ENCODE measurements at regions not wholly inside any gene's neighbourhood (a gene's known extent, or its start where the extent isn't known, plus 50 kb on each side); places are given as distances from the start of the nearest gene placed in this dataset.

GRCh38 chr15:36501063-36501678 lies 78.3 kb upstream of the CDIN1 start:
- ChIA-PET CTCF (interaction anchor here (0.5 to 0.8 kb wide), 2 partner anchors 85 to 223 kb away, joined by 3 to 7 read pairs; no protein-coding TSS in a partner anchor), POLR2A (ENCODE audit: unreplicated experiment) (interaction anchor here (0.5 to 0.7 kb wide), 2 partner anchors 383 to 474 kb away, joined by 4 to 10 read pairs; no protein-coding TSS in a partner anchor)
- TF ChIP-seq EZH2 (IDR thresholded peaks at IDR 0.05; ENCODE audit: low read depth), result no peak
- TF ChIP-seq, protein P1, sequence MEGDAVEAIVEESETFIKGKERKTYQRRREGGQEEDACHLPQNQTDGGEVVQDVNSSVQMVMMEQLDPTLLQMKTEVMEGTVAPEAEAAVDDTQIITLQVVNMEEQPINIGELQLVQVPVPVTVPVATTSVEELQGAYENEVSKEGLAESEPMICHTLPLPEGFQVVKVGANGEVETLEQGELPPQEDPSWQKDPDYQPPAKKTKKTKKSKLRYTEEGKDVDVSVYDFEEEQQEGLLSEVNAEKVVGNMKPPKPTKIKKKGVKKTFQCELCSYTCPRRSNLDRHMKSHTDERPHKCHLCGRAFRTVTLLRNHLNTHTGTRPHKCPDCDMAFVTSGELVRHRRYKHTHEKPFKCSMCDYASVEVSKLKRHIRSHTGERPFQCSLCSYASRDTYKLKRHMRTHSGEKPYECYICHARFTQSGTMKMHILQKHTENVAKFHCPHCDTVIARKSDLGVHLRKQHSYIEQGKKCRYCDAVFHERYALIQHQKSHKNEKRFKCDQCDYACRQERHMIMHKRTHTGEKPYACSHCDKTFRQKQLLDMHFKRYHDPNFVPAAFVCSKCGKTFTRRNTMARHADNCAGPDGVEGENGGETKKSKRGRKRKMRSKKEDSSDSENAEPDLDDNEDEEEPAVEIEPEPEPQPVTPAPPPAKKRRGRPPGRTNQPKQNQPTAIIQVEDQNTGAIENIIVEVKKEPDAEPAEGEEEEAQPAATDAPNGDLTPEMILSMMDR (conservative IDR thresholded peaks at IDR 0.05), result peak; percentile 59
- H3K9me2 ChIP-seq (ENCODE audit: insufficient read depth), result no peaks in the 10 kb centered on the region
- H3K27me3 ChIP-seq (ENCODE audit: insufficient read depth, low read depth), result no peaks in the 10 kb centered on the region
- H2AFZ ChIP-seq, result no peak overlapping the region
- H3K79me2 ChIP-seq (ENCODE audit: low read depth), result no peaks in the 10 kb centered on the region
- intact Hi-C loops (cut with micrococcal nuclease; ENCODE audit: unreplicated experiment), result loop anchor here (1.0 to 10.0 kb wide), 7 partner anchors 129 to 1384 kb away; no protein-coding TSS in a partner anchor
- no peaks in the 10 kb centered on the region for H3K4me1 ChIP-seq (replicated peaks; ENCODE audit: insufficient read depth)
- no peaks in the 10 kb centered on the region for H4K20me1 ChIP-seq (ENCODE audit: insufficient read depth)
- peak in 1 of 2 experiments; percentile 27 for DNase-seq
- peaks cover 6% of the 10 kb centered on the region; the same call in 1 of the 2 replicates for H3K9me3 ChIP-seq (ENCODE audit: insufficient read depth, low read depth)
- no peak overlapping the region for H3K4me2 ChIP-seq
- H3K27ac ChIP-seq, result no peak overlapping the region
- no peak overlapping the region for H3K4me3 ChIP-seq
- no TSS peak for BruUV-seq (replicated peaks)
- no peaks in the 10 kb centered on the region for H3K36me3 ChIP-seq (ENCODE audit: low read depth)
- no peaks in the 10 kb centered on the region for H3F3A ChIP-seq (ENCODE audit: insufficient read depth, low read depth)

- H3F3A ChIP-seq (ENCODE audit: insufficient read depth, low read depth), result no peaks in the 10 kb centered on the region
- no peaks in the 10 kb centered on the region for H3K9me2 ChIP-seq (ENCODE audit: insufficient read depth)
- H3K36me3 ChIP-seq (ENCODE audit: low read depth), result no peaks in the 10 kb centered on the region
- intact Hi-C loops (cut with micrococcal nuclease; ENCODE audit: unreplicated experiment), result loop anchor here (5.0 to 10.0 kb wide), 5 partner anchors 130 to 1382 kb away; no protein-coding TSS in a partner anchor
- H3K9me3 ChIP-seq (ENCODE audit: insufficient read depth, low read depth), result peaks cover 6% of the 10 kb centered on the region; the same call in 1 of the 2 replicates
- H3K4me2 ChIP-seq, result no peak overlapping the region
- no peak overlapping the region for H3K4me3 ChIP-seq
- ChIA-PET POLR2A (ENCODE audit: unreplicated experiment) (no interaction called here), CTCF (no interaction called here)
- BruUV-seq (replicated peaks), result no TSS peak
- H3K27me3 ChIP-seq (ENCODE audit: insufficient read depth, low read depth), result no peaks in the 10 kb centered on the region
- no peaks in the 10 kb centered on the region for H3K4me1 ChIP-seq (replicated peaks; ENCODE audit: insufficient read depth)
- TF ChIP-seq EZH2 (IDR thresholded peaks at IDR 0.05; ENCODE audit: low read depth), result no peak
- TF ChIP-seq, protein P1 (conservative IDR thresholded peaks at IDR 0.05), result no peak
- H3K27ac ChIP-seq, result no peak overlapping the region
- no peak overlapping the region for H2AFZ ChIP-seq
- DNase-seq, result no peak
- no peaks in the 10 kb centered on the region for H4K20me1 ChIP-seq (ENCODE audit: insufficient read depth)
- no peaks in the 10 kb centered on the region for H3K79me2 ChIP-seq (ENCODE audit: low read depth)
Observed at GRCh38 chr15:36502509-36502908, 76.9 kb upstream of the CDIN1 start.

DNA sequence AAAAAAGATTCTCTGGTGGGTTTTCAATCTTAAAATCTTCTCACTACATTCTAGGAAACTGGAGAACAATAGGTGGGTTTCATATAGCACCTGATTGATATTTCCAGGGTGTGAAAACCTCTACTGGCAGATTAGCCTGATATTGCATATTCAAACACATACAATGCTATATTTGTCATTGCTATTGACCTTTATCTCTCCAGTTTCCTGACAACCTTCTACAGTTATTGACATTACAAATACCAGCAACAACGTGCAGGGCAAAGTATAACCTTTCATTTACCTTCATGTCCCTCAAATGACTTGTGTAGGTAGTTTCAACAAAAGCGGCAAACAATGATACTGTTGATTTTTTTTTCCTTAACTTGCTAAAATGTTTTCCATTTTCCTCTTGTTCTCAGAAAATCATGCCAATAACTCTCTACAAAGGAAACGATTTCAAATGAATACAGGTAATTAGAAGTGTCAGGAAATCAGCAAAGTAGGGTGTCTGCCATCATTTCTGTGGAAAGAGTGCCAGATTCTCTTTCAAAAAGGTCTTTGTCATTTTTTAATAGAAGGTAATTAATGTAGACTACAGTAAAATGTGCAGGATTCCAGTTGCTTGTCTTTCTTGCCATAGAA lies 72.6 kb upstream of the CDIN1 start:
- no peaks in the 10 kb centered on the region for H3K36me3 ChIP-seq (ENCODE audit: low read depth)
- intact Hi-C loops (cut with micrococcal nuclease; ENCODE audit: unreplicated experiment), result loop anchor here (10.0 kb wide), 4 partner anchors 752 to 1378 kb away; no protein-coding TSS in a partner anchor
- CTCF ChIA-PET, result no interaction called here

More for the DNA sequence above, 72.6 kb upstream of the CDIN1 start:
- H3K4me3 ChIP-seq, result no peak overlapping the region
- H3F3A ChIP-seq (ENCODE audit: insufficient read depth, low read depth), result no peaks in the 10 kb centered on the region
- H3K9me2 ChIP-seq (ENCODE audit: insufficient read depth), result no peaks in the 10 kb centered on the region
- no TSS peak for BruUV-seq (replicated peaks)
- DNase-seq, result no peak
- H3K4me2 ChIP-seq, result no peak overlapping the region
- no peaks in the 10 kb centered on the region for H3K4me1 ChIP-seq (replicated peaks; ENCODE audit: insufficient read depth)
- TF ChIP-seq, protein P1 (conservative IDR thresholded peaks at IDR 0.05), result no peak
- no peak for TF ChIP-seq EZH2 (IDR thresholded peaks at IDR 0.05; ENCODE audit: low read depth)
- no peaks in the 10 kb centered on the region for H3K9me3 ChIP-seq (ENCODE audit: insufficient read depth, low read depth)
- POLR2A ChIA-PET (ENCODE audit: unreplicated experiment), result no interaction called here
- H3K79me2 ChIP-seq (ENCODE audit: low read depth), result no peaks in the 10 kb centered on the region
- no peak overlapping the region for H3K27ac ChIP-seq
- H4K20me1 ChIP-seq (ENCODE audit: insufficient read depth), result no peaks in the 10 kb centered on the region
- H2AFZ ChIP-seq, result no peak overlapping the region
- no peaks in the 10 kb centered on the region for H3K27me3 ChIP-seq (ENCODE audit: insufficient read depth, low read depth)

All from PC-9 (cell line).